Kidney tubule cell (primary cell): ENCODE measurements at regions not wholly inside any gene's neighbourhood (a gene's known extent, or its start where the extent isn't known, plus 50 kb on each side); places are given as distances from the start of the nearest gene placed in this dataset.

Experiments used
- DNase-seq: peaks from one replicate; pipeline ENCODE4 v3.0.0-alpha.2; 2018; ENCODE audit warnings: low spot score

- peak; percentile 52 for DNase-seq
Observed at GRCh38 chr6:113375950-113376846, 480.9 kb upstream of the MARCKS start.

GRCh38 chr6:113376847-113377165 lies 480.3 kb upstream of the MARCKS start:
- no peak for DNase-seq

GRCh38 chr6:113377362-113377942 lies 479.7 kb upstream of the MARCKS start:
- DNase-seq, result no peak

- no peak for DNase-seq
Observed at GRCh38 chr6:113380591-113380990, 476.6 kb upstream of the MARCKS start.

DNA sequence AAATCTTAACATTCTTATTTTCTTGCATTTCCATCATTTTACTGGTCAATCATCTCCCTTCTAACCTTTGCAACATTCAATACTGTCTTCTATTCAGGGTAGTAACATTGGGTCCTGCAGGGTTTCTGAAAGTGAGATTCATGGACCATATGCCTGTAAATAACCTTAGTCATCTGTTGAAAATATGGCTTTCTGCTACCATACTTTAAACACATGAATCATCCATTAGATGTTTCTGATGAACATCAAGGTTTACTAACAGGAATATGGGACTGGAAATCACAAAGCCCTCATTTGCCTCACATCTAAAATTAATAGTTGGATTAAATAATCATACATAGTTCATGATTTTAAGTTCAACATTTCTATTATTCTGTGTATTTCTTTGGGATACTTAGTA lies 475.9 kb upstream of the MARCKS start:
- no peak for DNase-seq

DNA sequence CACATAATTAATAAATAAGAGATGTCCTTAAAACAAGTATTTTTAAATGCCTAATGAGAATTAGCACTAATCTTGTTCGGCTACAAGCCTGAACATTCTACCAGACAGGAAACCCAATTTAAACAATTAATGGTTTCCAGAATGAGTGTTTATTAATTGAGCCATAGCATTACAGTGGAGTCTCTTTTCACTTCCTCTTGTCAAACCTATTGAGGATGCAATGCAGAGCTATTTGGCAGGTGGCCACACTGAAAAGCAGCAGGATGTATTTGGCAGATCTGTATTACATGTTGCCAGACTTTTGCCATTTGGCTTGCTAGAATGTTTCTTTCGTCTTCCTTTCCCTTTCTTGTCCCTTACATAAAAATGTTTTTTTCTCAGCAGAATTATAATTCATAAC lies 475.2 kb upstream of the MARCKS start:
- peak; percentile 13 for DNase-seq

DNA sequence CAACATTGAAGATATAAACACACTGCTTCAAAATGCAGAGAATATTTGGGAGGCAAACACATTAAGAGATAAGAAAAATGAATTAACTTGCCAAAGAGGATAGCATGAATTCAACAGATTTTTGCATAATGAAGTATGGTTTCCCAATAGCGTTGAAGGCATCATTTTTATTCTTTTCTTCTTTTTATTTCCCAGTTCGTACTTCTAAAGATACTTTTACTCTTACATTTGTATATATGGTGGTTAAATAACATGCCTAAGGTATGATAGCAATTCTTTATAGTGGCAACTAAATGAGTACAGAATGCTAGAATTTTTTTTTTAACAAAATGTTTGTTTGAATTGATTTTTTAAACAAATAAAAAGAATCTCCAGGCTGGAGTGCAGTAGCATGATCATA lies 473.4 kb upstream of the MARCKS start:
- no peak for DNase-seq

GRCh38 chr6:113385020-113385431 lies 472.1 kb upstream of the MARCKS start:
- no peak for DNase-seq

- DNase-seq, result no peak
Observed at GRCh38 chr6:113388996-113389395, 468.1 kb upstream of the MARCKS start.

GRCh38 chr6:113392551-113393055 lies 464.5 kb upstream of the MARCKS start:
- no peak for DNase-seq

GRCh38 chr6:113394216-113394615 lies 462.9 kb upstream of the MARCKS start:
- no peak for DNase-seq

DNA sequence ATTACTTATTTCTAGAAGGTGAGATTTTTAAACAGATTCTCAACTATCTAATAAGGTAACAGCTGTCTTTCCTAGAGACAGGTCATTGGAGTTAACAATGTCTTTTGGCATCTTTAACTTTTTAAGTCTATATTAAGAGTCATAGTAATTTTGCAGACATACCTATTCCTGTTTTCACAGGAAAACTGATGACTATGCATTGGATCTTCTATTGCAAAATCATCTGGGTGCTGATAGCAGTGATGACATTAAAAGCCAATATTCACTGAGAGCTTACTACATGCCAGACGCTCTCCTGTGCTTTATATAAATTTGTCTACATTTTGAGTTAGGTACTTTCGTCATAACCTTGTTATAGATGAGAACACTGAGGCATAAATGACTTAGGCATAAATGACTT lies 462.4 kb upstream of the MARCKS start:
- no peak for DNase-seq

- DNase-seq, result no peak
Observed at GRCh38 chr6:113396730-113397129, 460.4 kb upstream of the MARCKS start.

DNA sequence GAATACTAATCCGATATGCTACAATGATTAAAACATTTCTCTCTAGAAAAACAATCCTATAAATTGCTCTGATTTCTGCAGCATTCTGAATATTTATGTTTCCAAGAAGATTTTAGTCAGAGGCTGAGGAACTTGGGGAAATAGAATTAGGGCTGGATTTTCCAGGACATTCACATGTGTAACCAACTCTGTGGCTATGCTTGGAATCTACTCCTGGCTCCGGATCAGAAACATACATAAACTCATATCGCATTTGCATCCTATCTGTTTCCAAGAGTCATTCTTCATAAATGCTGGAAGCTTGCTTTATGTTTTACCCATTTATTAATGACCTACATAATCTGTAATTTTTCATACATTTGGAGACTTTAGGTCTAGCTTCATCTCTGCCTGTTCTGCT lies 459.9 kb upstream of the MARCKS start:
- DNase-seq, result no peak

- DNase-seq, result no peak
Observed at GRCh38 chr6:113401231-113401630, 455.9 kb upstream of the MARCKS start.

- DNase-seq, result no peak
Observed at GRCh38 chr6:113402544-113402943, 454.6 kb upstream of the MARCKS start.

DNA sequence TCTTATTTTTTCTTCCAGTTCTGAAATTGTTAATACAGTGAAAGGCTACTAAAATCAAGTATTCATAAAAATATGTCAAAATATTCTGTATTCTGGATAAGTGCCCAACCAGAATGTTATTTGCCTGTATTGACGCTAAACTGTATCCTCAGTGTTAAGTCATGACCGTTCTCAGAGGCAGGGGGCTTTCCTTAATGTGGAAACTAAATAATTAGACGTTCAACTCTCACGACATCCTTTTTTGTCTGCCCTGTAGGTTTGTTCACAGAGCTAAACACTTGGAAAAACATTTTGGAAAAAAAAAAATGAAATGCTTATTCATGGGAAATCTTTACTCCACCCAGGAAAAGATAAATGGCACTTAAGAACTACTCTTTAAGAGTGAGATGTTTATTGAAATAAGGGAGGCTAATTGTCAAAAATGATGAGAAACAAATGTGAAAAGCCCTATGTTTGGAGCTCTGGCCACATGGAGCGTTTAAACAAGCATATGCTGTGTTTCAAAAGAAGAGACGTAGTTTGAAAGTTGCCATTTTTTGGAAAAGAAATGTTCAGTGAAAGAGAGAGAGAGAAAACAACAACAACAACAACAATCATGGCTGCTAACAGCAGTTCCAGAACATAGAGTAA lies 453.1 kb upstream of the MARCKS start:
- DNase-seq, result no peak

DNA sequence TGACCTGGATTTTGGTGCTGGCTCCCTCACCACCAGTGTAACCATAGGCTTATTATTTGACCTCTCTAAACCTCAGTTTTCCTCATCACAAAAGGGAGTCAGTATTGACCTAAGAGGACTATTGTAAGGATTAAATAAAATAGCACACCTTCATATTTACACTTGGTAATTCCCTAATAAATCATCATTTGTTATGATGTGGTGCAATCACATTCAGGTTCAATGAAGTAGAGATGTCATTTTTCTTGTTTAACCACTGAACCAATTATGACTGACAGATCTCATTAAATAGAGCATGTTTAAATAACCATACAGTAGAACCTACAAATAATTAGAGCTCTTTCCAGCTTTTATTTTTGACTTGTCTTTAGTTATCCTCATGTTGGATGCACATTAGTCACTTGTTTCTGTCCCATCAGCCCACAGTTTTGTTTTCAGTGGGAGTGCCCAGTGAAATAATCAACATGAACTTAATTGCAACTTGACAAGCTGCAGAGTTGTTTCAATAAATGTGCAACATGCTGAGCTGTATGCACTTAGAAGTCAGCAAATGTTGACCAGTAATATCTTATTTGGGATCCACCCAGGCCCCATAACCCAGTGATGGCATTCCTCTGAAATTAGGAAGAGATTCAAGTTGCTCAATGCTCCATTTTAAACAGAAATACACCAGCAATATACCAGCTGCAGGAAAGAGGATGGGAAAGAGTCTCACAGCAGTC lies 451.7 kb upstream of the MARCKS start:
- no peak for DNase-seq

GRCh38 chr6:113406048-113406695 lies 451.0 kb upstream of the MARCKS start:
- no peak for DNase-seq

- peak; percentile 23 for DNase-seq
Observed at GRCh38 chr6:113411011-113411410, 446.1 kb upstream of the MARCKS start.

DNA sequence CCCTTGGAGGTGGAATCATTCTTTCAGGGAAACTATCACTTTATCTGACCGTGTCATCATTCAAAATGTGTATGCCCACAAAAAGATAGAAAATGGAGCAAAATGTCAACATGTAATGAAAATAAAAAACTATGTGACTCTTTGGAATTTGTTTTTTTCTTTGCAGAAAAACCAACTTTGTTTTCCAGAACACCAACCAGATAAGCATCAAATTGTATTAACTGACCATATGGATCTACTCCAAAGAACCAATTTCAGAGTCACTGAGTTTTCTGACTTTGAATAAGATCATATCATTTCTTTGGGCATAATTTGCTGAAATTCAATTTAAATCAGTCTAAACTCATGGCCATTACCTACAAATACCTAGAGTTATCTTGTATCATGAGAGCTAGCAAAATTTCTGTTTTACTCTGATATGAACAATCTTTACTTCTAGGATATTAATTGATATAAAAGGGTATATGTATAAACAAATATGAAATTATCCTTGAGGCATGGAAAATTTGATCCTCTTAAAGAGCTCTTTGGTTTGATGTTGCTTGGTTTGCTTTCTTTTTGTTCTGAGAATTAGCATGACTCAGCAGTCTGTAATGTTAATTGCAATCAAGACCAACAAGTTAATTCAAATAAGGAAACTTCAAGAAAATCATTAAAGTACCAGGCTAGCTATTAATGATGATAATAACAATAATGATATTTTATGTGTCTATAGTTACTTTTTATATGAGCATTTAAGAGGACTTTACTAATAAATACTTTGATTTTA lies 444.4 kb upstream of the MARCKS start:
- DNase-seq, result no peak
